GM21825 (cell line): ENCODE measurements at regions not wholly inside any gene's neighbourhood (a gene's known extent, or its start where the extent isn't known, plus 50 kb on each side); places are given as distances from the start of the nearest gene placed in this dataset.

Experiments used
- ATAC-seq: cut with Tn5 transposase; IDR thresholded peaks from one replicate; pipeline ENCODE4 v1.9.1; 2021; ENCODE audit warnings: mild to moderate bottlenecking, moderate library complexity; ENCODE audit not compliant: unreplicated experiment

GRCh38 chr4:152269448-152270191, 266.3 kb downstream of the FBXW7 start:
- ATAC-seq = no peak

DNA sequence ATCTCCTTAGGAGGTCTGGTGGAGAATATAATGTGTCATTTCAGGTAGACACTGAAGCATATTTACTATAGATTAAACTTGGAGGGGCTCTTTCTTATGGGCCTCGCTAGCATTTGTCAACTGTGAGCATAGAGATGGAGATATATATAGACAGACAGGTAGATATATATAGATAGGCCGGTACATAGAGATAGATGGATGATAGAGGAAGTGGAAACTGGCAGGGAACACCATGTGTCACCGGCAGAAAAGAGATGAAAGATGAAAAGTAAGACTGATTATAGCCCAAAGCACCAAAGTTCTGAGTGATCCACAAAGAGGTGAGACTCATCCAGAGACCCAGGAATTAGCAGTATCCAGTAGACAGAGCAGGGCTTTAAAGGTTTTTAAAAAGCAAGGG, 268.1 kb downstream of the FBXW7 start:
- peak; percentile 43 for ATAC-seq

DNA sequence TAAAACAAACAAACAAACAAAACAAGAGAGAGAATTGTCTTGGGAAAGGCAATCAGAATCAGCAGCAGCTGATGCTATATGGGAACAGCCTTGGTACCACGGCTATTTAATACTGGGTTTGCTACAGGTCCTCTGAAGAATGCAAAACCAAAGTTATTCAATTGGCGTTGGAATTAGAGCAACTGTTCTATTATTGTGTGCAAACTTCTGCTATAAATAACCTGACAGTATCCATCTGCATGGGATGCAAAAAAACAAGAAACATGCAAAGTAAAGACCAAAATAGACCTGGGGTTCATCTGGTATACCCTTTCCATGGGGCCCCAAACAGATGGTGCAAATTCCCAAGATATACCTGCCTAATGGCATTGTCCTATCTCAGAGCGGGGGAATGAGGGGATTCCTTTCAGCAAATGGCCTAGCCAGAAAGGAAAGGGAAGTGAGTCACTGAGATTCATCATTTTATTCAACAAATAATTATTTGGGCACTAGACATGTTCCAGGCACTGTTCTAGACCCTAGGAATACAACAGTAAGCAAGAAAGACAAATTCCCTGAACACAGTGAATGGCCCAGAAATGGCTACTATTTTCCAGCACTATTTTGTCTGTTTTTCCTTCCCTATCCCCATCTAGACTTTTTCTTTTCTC, 268.9 kb downstream of the FBXW7 start:
- ATAC-seq = no peak

GRCh38 chr4:152265149-152265621, 270.7 kb downstream of the FBXW7 start:
- ATAC-seq = no peak

DNA sequence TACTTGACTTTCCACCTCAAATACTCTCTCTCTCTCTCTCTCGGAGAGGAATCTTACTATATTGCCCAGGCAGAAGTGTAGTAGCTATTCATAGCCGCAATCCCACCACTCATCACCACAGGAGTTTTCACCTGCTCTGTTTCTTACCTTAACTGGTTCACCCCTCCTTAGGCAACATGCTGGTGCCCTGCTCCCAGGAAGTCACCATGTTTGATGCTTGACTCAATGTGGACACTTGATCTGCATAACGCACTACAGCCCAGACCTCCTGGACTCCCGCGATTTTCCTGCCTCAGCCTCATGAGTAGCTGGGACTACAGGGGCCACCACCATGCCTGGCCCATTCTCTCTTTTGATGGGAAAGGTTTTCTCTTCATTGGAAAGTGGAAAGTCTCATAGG, 271.8 kb downstream of the FBXW7 start:
- no peak for ATAC-seq

GRCh38 chr4:152259866-152260265, 276.0 kb downstream of the FBXW7 start:
- ATAC-seq = no peak

DNA sequence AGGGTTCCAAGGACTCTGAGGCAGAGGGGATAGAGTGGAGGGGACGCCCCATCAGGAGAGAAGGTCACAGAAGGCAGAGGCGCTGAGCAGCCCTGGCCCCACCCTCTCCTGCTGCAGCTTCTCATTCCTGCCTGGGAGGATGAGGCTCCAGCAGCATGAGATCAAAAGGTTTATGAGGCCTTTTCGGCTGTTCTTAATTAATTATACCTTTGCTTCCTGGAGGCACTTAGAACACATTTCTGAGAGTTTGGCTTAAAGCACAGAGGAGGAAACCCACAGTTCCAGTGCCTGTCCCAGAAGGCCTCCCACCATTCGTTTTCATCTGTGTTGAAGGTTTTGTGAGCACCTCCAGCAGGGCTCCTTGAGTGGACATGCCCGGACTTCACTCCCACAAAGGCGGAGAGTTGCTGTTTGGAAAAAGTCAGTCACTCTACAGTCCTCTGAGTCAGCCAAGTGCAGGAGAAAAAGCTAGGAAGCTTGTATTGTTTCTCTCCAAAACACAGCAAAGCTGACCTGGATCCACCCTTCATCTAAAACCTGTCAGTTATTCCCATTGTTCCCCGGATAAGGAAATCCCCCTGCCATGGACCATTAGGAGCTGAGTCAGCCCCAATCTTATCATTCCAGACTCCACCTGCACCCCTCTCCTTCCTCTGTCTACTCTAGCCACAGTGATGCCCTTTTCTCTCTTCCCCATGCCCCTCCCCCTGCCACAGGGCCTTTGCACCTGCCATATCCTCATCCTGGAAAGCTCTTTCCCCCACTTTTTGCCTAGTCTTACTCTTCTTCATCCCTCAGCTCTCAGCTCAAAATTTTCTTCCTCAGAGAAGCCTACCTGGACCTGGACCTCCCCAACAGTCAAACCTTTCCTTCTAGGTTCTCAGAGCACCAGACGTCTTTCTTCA, 276.8 kb downstream of the FBXW7 start:
- no peak for ATAC-seq

DNA sequence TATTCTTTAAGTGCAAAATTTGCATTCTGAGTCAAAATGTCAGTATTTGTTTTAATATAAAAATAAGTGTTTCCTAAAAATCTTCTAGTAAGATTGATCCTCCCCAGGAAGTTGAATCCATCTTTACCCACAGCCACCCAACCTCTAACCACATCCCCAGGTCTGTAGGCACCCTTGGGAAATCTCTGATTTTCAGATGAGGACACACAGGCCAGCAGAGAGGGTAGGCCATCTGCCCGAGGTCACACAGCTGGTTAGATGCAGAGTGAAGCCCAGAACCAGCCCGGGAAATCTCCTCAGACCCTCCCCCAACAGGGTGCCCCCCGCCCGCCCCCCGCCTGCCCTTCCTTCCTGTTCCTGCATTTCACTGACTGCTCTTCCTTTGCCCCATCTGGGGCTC, 277.5 kb downstream of the FBXW7 start:
- no peak for ATAC-seq

DNA sequence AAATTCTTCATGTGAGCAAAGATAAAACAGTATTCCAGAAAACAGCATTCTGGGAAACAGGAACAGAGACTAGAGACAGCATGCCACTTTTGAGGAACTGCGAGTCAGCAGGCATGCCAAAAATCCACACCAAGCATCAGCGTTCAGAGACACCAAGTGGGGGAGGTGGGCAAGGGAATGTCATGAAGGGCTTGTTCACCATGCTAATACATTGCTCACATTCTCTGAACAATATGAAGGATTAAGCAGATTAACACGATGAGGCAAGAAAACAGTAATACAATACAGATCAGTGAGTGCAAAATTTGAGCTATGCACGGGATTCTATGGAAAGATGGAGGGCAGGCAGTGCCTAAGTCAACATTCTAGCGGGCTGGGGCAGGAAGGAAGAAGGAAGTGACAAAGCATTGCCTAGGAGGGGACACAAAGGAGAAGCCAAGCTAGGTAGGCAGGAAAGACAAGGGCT, 278.3 kb downstream of the FBXW7 start:
- ATAC-seq = no peak

DNA sequence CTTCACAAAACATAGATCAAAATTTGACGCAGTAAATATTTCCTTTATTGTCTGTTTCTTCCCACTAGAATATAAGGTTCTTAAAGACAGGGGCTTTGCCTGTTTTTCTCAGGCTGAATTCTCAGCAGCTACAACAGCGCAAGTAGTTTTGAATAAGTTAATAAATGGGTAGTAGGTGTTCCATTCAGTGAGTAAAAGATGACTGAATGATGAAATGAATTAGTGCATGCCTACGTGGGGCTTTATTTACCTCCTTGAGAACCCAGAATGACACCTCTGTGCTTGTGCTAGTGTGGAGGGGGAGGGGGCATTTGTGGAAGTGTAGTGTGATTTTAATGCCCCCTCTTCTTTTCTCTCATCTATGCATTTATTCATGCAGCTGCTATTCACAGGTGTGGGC, 278.9 kb downstream of the FBXW7 start:
- no peak for ATAC-seq

- ATAC-seq = peak; percentile 95
These were observed 280.5 kb downstream of the FBXW7 start for GRCh38 chr4:152255437-152255836.

DNA sequence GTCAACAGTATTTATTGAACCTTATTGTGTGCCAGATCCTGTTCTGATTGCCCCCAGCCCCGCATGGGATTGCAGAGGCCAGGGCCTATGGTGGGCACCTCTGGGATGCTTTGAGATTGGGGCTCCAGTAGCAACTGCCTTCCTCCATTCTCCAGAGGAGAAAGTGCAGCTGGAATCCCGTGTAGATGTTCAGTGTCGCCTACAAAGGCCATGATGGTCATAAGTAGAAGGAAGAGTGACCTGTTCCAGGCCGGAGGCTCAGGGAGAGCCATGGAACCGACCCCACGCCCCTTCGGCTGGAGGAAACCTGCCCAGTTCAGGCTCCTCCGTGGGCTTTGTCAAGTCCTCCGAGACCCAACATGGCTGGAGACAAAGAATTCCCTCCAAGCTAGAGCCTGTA, 287.5 kb downstream of the FBXW7 start:
- ATAC-seq = no peak

GRCh38 chr4:152247271-152247975, 288.5 kb downstream of the FBXW7 start:
- no peak for ATAC-seq

- no peak for ATAC-seq
These were observed 289.2 kb downstream of the FBXW7 start for GRCh38 chr4:152246659-152247058.

DNA sequence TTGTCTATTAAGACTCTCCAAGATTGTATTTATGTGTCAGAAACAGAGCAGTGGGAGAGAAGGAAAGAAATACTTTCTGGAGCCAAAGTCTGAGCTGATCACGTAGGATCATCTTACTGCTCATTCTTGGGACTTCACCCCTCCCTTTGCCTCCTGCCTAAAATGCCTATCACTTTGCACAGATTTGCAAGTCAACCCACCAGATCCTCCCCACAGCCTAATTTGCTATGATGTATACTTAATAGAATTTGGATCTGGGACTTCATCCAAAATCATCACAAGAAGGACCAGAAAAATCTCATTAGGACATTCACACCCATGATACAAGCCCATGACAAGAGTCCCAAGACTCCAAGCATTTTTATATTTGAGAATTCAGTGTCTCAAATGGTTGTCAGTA, 290.2 kb downstream of the FBXW7 start:
- no peak for ATAC-seq

DNA sequence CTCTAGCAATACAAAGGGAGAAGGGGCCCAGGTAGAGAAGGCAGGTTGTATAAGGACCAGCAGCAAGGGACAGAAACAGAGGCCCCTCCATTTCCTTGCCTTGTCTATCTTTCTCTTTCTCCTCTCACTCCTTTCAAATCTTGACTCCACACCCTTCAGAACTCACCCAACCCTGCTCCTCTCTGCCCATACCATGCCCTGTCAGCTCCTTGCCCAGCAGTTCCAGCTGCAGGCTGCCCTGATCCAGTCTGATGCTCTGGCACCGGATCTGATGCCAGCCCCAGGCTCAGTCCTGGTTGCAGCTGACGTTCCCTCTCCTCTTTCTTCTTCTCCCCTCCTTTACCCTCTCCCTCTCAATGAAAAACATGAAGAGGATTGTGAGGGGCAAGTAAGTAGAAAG, 291.2 kb downstream of the FBXW7 start:
- no peak for ATAC-seq

DNA sequence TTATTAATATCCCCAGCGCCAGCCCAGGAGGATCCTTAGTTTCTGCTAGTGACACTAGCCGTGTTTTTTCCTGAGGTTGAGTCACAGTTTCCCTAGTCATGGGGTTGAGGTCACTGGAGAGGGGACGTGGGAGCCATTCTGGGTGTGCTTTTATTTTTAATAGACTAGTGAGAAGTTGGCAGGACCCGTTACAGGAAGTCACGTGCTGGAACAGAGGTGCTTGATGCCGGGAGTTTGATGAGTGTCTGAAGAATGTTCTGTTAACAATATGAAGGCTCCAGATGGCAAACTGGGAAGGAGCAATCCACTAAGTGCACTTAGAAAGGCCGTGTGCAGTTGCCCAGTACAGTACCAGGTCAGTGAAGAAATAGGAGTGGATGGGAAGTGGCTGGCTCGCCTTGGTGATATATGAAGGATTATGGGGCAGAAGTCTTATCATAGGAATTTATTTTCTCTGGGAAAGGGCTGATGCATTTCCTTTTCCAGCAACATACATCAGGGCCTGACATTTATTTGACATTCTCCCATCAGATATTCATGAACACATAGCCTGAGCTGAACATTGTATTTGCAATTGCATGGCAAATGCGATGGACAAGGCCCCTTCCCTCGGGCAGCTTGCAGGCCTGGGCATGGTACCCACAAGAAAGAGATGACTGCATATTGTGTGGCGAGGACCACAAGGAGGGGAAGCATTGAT, 291.8 kb downstream of the FBXW7 start:
- ATAC-seq = no peak

DNA sequence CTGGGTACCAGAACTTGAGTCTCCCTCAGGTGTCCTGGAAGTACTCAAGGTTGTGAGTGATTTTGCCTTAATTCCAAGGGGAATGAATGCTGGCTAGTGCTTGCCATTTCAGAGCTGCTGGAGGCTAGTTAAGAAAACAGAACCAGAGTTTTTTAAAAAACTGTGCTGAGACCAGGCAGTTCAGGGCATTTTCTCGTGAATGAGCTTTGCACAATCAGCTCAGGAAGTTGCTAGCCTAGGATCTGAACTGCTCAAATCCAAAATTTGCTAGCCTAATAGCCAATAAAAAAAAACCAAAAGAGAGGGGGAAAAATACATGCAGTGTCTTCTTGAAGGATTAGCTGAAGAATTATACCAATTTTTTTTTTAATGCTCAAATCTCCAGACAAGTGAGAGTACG, 292.7 kb downstream of the FBXW7 start:
- ATAC-seq = no peak

GRCh38 chr4:152240232-152240631, 295.7 kb downstream of the FBXW7 start:
- no peak for ATAC-seq

DNA sequence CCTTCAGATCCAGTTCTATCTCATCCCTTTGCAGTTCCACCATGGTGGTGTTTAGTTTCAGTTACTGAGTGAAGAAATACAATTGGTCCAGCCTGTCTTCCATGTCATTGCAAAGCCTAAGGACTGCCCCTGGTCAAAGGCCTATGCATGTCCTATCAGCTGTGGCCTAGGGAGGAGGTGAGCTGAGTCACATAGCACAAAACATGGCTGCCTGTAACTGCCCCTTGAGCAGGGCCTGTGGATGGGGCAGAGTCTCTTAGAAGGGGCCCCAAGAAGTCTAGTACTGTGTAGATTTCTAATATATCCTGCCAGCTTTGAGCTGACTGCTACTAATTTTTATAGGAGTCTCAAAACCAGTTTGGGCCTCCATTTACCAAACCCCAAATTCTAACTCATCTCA, 296.7 kb downstream of the FBXW7 start:
- no peak for ATAC-seq
